ENCODE measurements at regions not wholly inside any gene's neighbourhood (a gene's known extent, or its start where the extent isn't known, plus 50 kb on each side); places are given as distances from the start of the nearest gene placed in this dataset.

GRCh38 chr9:80841888-80842287 is 847.5 kb downstream of the TLE1 start:
- TF ChIP-seq CTCF (IDR thresholded peaks at IDR 0.05) (no peak), EP300 (IDR thresholded peaks at IDR 0.05) (no peak), POLR2AphosphoS5 (IDR thresholded peaks at IDR 0.05) (no peak), POLR2A (IDR thresholded peaks at IDR 0.05) (no peak)
